ENCODE measurements at regions not wholly inside any gene's neighbourhood (a gene's known extent, or its start where the extent isn't known, plus 50 kb on each side); places are given as distances from the start of the nearest gene placed in this dataset.

- dilution Hi-C loops (cut with MboI; ENCODE audit: extremely low pct_ligation_motif_present, low sequenced_read_pairs), result no loop called here
- Histone ChIP-seq H3K9ac (ENCODE audit: control insufficient read depth, extremely low read depth, insufficient read depth, low read length) (no peak overlapping the region), H3K4me1 (ENCODE audit: control insufficient read depth, extremely low read depth, insufficient read depth, low read length) (no peaks in the 10 kb centered on the region), H3K36me3 (ENCODE audit: control insufficient read depth in 2 of 2, extremely low read depth in 1 of 2, insufficient read depth in 2 of 2, low read length in 2 of 2) (no peaks in the 10 kb centered on the region), H3K9me1 (ENCODE audit: control insufficient read depth, extremely low read depth, insufficient read depth, low read length) (no peaks in the 10 kb centered on the region), H4K20me1 (ENCODE audit: control insufficient read depth, extremely low read depth, insufficient read depth, low read length) (no peaks in the 10 kb centered on the region), H3K27ac (ENCODE audit: control insufficient read depth, insufficient read depth, low read length) (no peak overlapping the region), H3K9me3 (ENCODE audit: control insufficient read depth, low read depth, low read length) (peaks cover 3% of the 10 kb centered on the region), H3K4me2 (ENCODE audit: control insufficient read depth, extremely low read depth, insufficient read depth, low read depth, low read length) (no peak overlapping the region), H2AFZ (ENCODE audit: control insufficient read depth, low read length) (no peak overlapping the region), H3K27me3 (ENCODE audit: control insufficient read depth, extremely low read depth, insufficient read depth, low read length) (no peaks in the 10 kb centered on the region), H3K4me3 (ENCODE audit: control insufficient read depth in 2 of 3, extremely low read depth in 1 of 3, insufficient read depth in 2 of 3, low read depth in 1 of 3, low read length in 3 of 3) (no peak overlapping the region), H3K79me2 (ENCODE audit: control insufficient read depth, insufficient read depth, low read length) (no peaks in the 10 kb centered on the region)
- FAIRE-seq (no peak), DNase-seq (ENCODE audit: low read depth, low spot score) (no peak)
- TF ChIP-seq CTCF (optimal IDR thresholded peaks at IDR 0.05 in 1 of 3, IDR thresholded peaks at IDR 0.05 in 1 of 3, conservative IDR thresholded peaks at IDR 0.05 in 1 of 3; ENCODE audit: extremely low read depth in 1 of 3, insufficient read depth in 2 of 3, low read length in 3 of 3) (no peak), EZH2 (IDR thresholded peaks at IDR 0.05; ENCODE audit: low read length) (no peak)
These were observed 187.9 kb downstream of the TEX29 start for GRCh38 chr13:111508164-111508870.

GRCh38 chr13:111508902-111509509 is 188.6 kb downstream of the TEX29 start:
- Histone ChIP-seq H3K4me3 (ENCODE audit: control insufficient read depth in 2 of 3, extremely low read depth in 1 of 3, insufficient read depth in 2 of 3, low read depth in 1 of 3, low read length in 3 of 3) (no peak overlapping the region), H3K9ac (ENCODE audit: control insufficient read depth, extremely low read depth, insufficient read depth, low read length) (no peak overlapping the region), H4K20me1 (ENCODE audit: control insufficient read depth, extremely low read depth, insufficient read depth, low read length) (no peaks in the 10 kb centered on the region), H3K4me2 (ENCODE audit: control insufficient read depth, extremely low read depth, insufficient read depth, low read depth, low read length) (no peak overlapping the region), H3K9me3 (ENCODE audit: control insufficient read depth, low read depth, low read length) (peaks cover 3% of the 10 kb centered on the region), H3K9me1 (ENCODE audit: control insufficient read depth, extremely low read depth, insufficient read depth, low read length) (no peaks in the 10 kb centered on the region), H3K27ac (ENCODE audit: control insufficient read depth, insufficient read depth, low read length) (no peak overlapping the region), H2AFZ (ENCODE audit: control insufficient read depth, low read length) (no peak overlapping the region), H3K27me3 (ENCODE audit: control insufficient read depth, extremely low read depth, insufficient read depth, low read length) (no peaks in the 10 kb centered on the region), H3K36me3 (ENCODE audit: control insufficient read depth in 2 of 2, extremely low read depth in 1 of 2, insufficient read depth in 2 of 2, low read length in 2 of 2) (no peaks in the 10 kb centered on the region), H3K79me2 (ENCODE audit: control insufficient read depth, insufficient read depth, low read length) (no peaks in the 10 kb centered on the region), H3K4me1 (ENCODE audit: control insufficient read depth, extremely low read depth, insufficient read depth, low read length) (no peaks in the 10 kb centered on the region)
- no peak for DNase-seq (ENCODE audit: low read depth, low spot score)
- TF ChIP-seq CTCF (optimal IDR thresholded peaks at IDR 0.05 in 1 of 3, IDR thresholded peaks at IDR 0.05 in 1 of 3, conservative IDR thresholded peaks at IDR 0.05 in 1 of 3; ENCODE audit: extremely low read depth in 1 of 3, insufficient read depth in 2 of 3, low read length in 3 of 3), result no peak
- TF ChIP-seq EZH2 (IDR thresholded peaks at IDR 0.05; ENCODE audit: low read length), result no peak
- no peak for FAIRE-seq
- dilution Hi-C loops (cut with MboI; ENCODE audit: extremely low pct_ligation_motif_present, low sequenced_read_pairs), result no loop called here

All from keratinocyte (primary cell).